SK-N-SH treated with all-trans-retinoic acid at 6 μM for 48 hours (cell line): ENCODE measurements at regions not wholly inside any gene's neighbourhood (a gene's known extent, or its start where the extent isn't known, plus 50 kb on each side); places are given as distances from the start of the nearest gene placed in this dataset.

Experiments
- ESRRG ChIP-seq: fragments of 250-450 bp; sonication (Bioruptor Pico); IDR thresholded peaks from 2 replicates; pipeline ENCODE4 v1.6.1; 2021; ENCODE audit warnings: mild to moderate bottlenecking
- PATZ1 ChIP-seq: fragments of 250-450 bp; sonication (Bioruptor Pico); IDR thresholded peaks from 2 replicates; pipeline ENCODE4 v1.8.0; 2020; ENCODE audit warnings: mild to moderate bottlenecking, moderate library complexity, borderline replicate concordance
- POU6F1 ChIP-seq: fragments of 250-450 bp; sonication (Bioruptor Pico); IDR thresholded peaks from 2 replicates; pipeline ENCODE4 v1.8.0; 2021; ENCODE audit warnings: low read depth, mild to moderate bottlenecking, moderate library complexity, borderline replicate concordance

- TF ChIP-seq ESRRG (CRISPR knock-in tag) (no peak), POU6F1 (CRISPR knock-in tag) (no peak), PATZ1 (CRISPR knock-in tag) (no peak)
Observed at GRCh38 chr4:123876143-123876542, 479.5 kb downstream of the SPRY1 start.
